Upper lobe of right lung (tissue), 1 donor: ENCODE measurements at regions not wholly inside any gene's neighbourhood (a gene's known extent, or its start where the extent isn't known, plus 50 kb on each side); places are given as distances from the start of the nearest gene placed in this dataset.

ENCODE experiments used
- ATAC-seq: fragments of 200-7000 bp; cut with Tn5 transposase; one replicate; pipeline ENCODE4 v1.9.1; 2020; ENCODE audit warnings: mild to moderate bottlenecking, moderate library complexity
- DNase-seq: peaks from one replicate; pipeline ENCODE4 v3.0.0-alpha.2; 2020
- H3K27ac ChIP-seq: fragments of 200-600 bp; one replicate; pipeline ENCODE4 v1.8.0; 2022
- H3K27me3 ChIP-seq: fragments of 200-600 bp; one replicate; pipeline ENCODE4 v1.8.0; 2022; ENCODE audit warnings: mild to moderate bottlenecking
- H3K36me3 ChIP-seq: fragments of 200-600 bp; one replicate; pipeline ENCODE4 v1.8.0; 2022
- H3K4me1 ChIP-seq: fragments of 200-600 bp; one replicate; pipeline ENCODE4 v1.8.0; 2022
- H3K4me3 ChIP-seq: fragments of 200-600 bp; one replicate; pipeline ENCODE4 v1.8.0; 2022; ENCODE audit warnings: mild to moderate bottlenecking
- H3K9me3 ChIP-seq: fragments of 200-600 bp; one replicate; pipeline ENCODE4 v1.8.0; 2022
- CTCF ChIP-seq: fragments of 200-600 bp; IDR thresholded peaks from one replicate; pipeline ENCODE4 v1.8.0; 2022; ENCODE audit warnings: antibody characterized with exemption
- intact Hi-C: fragments of 100-400 bp; cut with DNase I; formaldehyde crosslinking; loops from one replicate; pipeline ENCODE4 v1.11.0; 2022
- donor health status: DM: no; HTN: yes; CAD: no; lungs with severe emphysema.

GRCh38 chr14:34201909-34202637 is 251.2 kb upstream of the EGLN3 start:
- no peaks in the 10 kb centered on the region for H3K9me3 ChIP-seq
- H3K4me1 ChIP-seq, result no peaks in the 10 kb centered on the region
- H3K4me3 ChIP-seq, result no peak overlapping the region
- H3K27me3 ChIP-seq, result peaks cover 23% of the 10 kb centered on the region
- intact Hi-C loops, result no loop called here
- no peak overlapping the region for H3K27ac ChIP-seq
- no peak for ATAC-seq
- TF ChIP-seq CTCF, result no peak
- DNase-seq, result no peak
- H3K36me3 ChIP-seq, result no peaks in the 10 kb centered on the region

- ATAC-seq, result no peak
- H3K27ac ChIP-seq, result no peak overlapping the region
Measured at GRCh38 chr14:34199585-34199984, 248.7 kb upstream of the EGLN3 start.

DNA sequence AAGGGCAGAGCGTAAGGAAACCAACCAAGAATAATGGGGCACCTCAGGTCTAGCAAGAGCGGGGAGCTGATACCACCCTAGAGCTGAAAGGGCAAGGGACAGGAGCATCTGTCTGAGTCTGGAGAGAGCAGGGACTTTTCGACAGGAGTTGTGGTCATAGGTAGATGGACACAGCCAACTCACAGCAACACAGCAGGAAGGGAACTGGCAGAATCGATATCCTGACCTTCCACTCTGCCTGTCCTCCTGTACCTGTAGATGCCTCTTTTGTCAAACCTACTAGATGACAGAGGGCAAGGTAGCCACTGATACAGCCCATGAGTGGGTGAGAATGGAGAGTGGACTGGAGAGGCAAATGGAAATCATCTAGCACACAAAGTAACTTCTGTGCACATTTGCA is 247.2 kb upstream of the EGLN3 start:
- ATAC-seq, result peak; percentile 19
- H3K36me3 ChIP-seq, result no peaks in the 10 kb centered on the region
- DNase-seq, result no peak
- no peak overlapping the region for H3K27ac ChIP-seq
- no peaks in the 10 kb centered on the region for H3K4me1 ChIP-seq
- H3K27me3 ChIP-seq, result peaks cover 16% of the 10 kb centered on the region
- no peak for TF ChIP-seq CTCF
- no peak overlapping the region for H3K4me3 ChIP-seq
- H3K9me3 ChIP-seq, result no peaks in the 10 kb centered on the region
- intact Hi-C loops, result no loop called here

More at GRCh38 chr14:34199585-34199984, 248.7 kb upstream of the EGLN3 start:
- Histone ChIP-seq H3K36me3 (no peaks in the 10 kb centered on the region), H3K9me3 (no peaks in the 10 kb centered on the region), H3K4me1 (no peaks in the 10 kb centered on the region), H3K4me3 (no peak overlapping the region), H3K27me3 (peaks cover 16% of the 10 kb centered on the region)
- intact Hi-C loops, result no loop called here
- TF ChIP-seq CTCF, result no peak
- DNase-seq, result no peak

DNA sequence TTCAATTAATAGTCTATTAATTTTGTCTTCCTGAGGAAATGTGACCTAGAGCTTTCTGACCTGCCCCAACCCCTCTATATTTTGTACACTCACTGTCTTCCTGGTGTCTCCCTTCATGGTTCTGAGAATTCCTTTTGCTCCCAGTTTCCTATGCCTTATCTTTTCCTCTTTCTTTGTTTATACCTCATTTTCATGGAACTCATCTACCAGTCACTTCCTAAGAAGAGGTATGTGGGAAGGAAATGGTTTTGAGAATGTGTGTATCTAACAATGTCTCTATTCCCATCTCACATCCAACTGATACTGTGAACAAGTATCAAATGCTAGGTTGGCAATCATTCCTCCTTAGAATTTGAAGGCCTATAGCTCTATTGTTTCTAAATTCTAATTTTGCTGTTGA is 245.1 kb upstream of the EGLN3 start:
- Histone ChIP-seq H3K36me3 (no peaks in the 10 kb centered on the region), H3K4me1 (no peaks in the 10 kb centered on the region), H3K9me3 (no peaks in the 10 kb centered on the region), H3K27me3 (peaks cover 16% of the 10 kb centered on the region), H3K4me3 (no peak overlapping the region), H3K27ac (no peak overlapping the region)
- no peak for TF ChIP-seq CTCF
- ATAC-seq (no peak), DNase-seq (no peak)
- intact Hi-C loops, result no loop called here

GRCh38 chr14:34190717-34191116 is 239.8 kb upstream of the EGLN3 start:
- no peaks in the 10 kb centered on the region for H3K36me3 ChIP-seq
- no peaks in the 10 kb centered on the region for H3K9me3 ChIP-seq
- no peak overlapping the region for H3K27ac ChIP-seq
- no peak overlapping the region for H3K4me3 ChIP-seq
- intact Hi-C loops, result no loop called here
- DNase-seq (no peak), ATAC-seq (no peak)
- no peaks in the 10 kb centered on the region for H3K4me1 ChIP-seq
- no peak for TF ChIP-seq CTCF
- H3K27me3 ChIP-seq, result peaks cover 4% of the 10 kb centered on the region

- no peak for TF ChIP-seq CTCF
- no peak overlapping the region for H3K27ac ChIP-seq
- DNase-seq (no peak), ATAC-seq (no peak)
- H3K4me1 ChIP-seq, result no peaks in the 10 kb centered on the region
- no peaks in the 10 kb centered on the region for H3K27me3 ChIP-seq
- H3K36me3 ChIP-seq, result no peaks in the 10 kb centered on the region
- intact Hi-C loops, result no loop called here
- no peaks in the 10 kb centered on the region for H3K9me3 ChIP-seq
- no peak overlapping the region for H3K4me3 ChIP-seq
Measured at GRCh38 chr14:34189866-34190265, 239.0 kb upstream of the EGLN3 start.
